BJ (cell line): ENCODE measurements at regions not wholly inside any gene's neighbourhood (a gene's known extent, or its start where the extent isn't known, plus 50 kb on each side); places are given as distances from the start of the nearest gene placed in this dataset.
"Not testable (repeated sequence)": the region's sequence is repeated elsewhere in the genome, so short reads cannot be mapped to it uniquely, and the experiment has no call there.

Source experiments
- CTCF ChIA-PET: fragments of 350-600 bp; formaldehyde crosslinking; extraction: SDS; loops from one replicate; lab custom pipeline; 2021; ENCODE audit warnings: antibody characterized with exemption, inconsistent platforms; lab: Yijun Ruan, JAX
- POLR2A ChIA-PET: fragments of 300-600 bp; sonication (Branson Sonifier 250); formaldehyde crosslinking; extraction: SDS; loops from one replicate; lab custom pipeline; 2021; ENCODE audit warnings: antibody characterized with exemption; lab: Charles Lee
- DNase-seq: peaks from one replicate; pipeline ENCODE4 v3.0.0-alpha.2; 2011; ENCODE audit warnings: low read depth
- H3K27me3 ChIP-seq: 2 replicates; pipeline ENCODE4 v1.6.0; 2011; ENCODE audit warnings: low read length; ENCODE audit not compliant: control insufficient read depth, insufficient read depth
- H3K36me3 ChIP-seq: 2 replicates; pipeline ENCODE4 v1.5.1; 2011; ENCODE audit warnings: low read length; ENCODE audit not compliant: control insufficient read depth, insufficient read depth
- H3K4me3 ChIP-seq: 2 replicates; pipeline ENCODE4 v1.5.1; 2011; ENCODE audit warnings: low read depth, mild to moderate bottlenecking, control low read depth, low read length

DNA sequence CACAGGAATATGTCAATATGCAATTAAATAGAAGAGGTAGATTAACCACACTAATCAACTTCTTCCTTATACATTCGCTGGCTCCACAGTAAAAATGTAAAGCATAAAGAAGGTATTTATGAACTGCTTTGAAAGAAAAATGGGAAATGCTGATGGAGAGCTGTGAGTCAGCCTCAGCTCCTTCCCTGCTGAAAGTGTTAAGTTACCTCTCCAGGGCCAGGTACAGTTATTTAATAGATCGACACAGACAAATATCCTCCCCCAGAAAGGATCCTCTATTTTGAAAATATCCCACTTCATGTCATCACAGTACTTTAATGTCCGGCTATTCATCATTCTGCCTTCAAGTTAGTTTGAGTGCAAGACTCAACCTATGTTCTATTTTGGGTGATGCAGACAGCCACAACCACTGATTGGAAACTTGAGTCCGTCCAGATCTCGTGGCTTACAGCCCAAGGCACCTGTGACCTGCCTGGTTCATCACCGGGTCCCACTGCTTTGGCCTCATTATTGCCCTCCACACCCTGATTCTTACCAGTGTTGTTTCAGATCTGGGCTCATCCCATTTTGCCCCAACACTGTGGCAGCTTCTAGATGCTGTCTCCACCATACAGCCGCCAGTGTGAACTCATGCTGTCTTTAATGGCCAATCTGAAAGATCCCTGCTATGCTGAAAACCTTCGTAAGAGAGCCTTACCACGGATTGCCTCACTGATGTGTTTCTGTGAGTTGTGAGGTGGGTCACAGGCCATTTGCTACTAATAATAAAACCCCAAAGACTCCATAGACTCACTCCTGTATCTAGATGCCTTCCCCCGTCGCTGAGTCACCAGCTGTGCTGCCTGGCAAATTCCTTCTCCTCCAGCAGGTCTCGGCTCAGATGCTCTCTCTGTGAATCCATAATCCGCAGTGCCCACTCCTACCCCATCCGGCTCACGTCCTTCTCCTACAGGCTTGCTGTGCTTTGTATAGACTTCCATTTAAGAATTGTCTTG lies 56.2 kb upstream of the DDAH1 start:
- DNase-seq = peak; percentile 61
- CTCF ChIA-PET, H3K36me3 ChIP-seq, H3K27me3 ChIP-seq, H3K4me3 ChIP-seq, POLR2A ChIA-PET: not testable (repeated sequence)

DNA sequence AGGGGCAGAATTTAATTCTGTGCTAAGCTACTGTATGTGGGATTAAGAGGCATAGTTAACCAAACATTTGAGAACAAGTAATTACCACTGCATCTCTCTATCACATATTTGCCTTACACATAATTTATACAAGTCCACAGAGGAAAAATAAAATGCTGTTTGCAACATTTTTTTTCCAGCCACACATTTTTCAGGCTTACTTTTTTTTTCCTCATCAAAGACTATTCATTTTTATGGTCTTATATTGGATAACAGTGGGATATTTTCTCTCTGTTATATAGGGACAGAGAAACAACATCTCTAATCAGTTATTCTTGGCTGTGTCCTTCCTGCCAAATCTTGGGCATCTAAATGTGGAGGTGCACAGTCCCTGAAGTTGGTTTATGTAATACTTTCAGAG lies 57.5 kb upstream of the DDAH1 start:
- H3K36me3 ChIP-seq, H3K4me3 ChIP-seq, POLR2A ChIA-PET, DNase-seq, H3K27me3 ChIP-seq, CTCF ChIA-PET: not testable (repeated sequence)

DNA sequence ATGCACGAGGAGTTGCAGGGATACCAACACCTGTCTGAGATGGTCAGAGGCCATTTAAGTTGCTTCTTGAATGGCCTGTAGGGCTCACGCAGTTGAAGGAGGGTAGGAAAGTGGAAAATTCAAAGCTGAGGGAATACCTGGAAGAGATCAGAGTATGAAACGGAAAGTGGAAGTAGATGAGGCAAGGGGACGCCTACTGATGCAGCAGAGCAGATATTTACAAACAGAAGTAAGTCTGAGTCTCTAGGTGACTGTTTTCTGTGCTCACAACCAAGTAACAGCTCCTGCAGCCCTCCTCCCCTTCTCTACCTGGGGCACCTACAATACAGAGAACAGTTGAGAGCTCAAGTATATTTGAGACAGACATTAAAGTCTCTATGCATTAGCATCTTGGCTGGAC lies 57.5 kb upstream of the CCN1 start:
- H3K4me3 ChIP-seq, H3K27me3 ChIP-seq, CTCF ChIA-PET, H3K36me3 ChIP-seq, DNase-seq, POLR2A ChIA-PET: not testable (repeated sequence)

DNA sequence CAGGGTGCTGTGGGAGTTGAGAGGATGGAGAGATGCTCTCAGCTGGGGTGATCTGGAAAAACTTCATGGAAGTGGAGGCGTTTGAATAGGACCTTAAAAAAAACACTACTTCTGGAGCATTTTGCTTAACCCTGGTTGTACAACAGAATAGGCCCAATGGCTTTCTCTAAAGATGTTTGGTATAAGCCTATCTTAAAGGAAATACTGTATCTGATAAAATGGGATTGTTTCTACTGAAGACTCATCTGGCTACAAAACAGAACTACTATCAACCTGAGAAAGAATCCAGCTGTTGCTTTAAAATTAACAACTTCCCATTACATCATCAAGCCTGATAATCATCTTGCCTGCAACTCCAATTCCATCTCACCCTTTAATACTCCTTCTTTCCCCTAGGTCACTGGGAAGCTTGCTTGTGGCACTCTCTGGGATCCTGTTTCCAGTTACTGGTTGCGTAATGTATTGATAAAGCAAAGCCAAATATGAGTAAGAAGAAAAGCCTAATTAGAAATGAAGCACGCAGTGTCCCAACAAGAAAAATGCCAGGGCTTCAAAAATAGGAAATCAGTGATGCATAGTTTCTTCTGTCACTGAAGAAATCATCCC lies 56.2 kb upstream of the CCN1 start:
- H3K27me3 ChIP-seq, H3K4me3 ChIP-seq, DNase-seq, POLR2A ChIA-PET, CTCF ChIA-PET, H3K36me3 ChIP-seq: not testable (repeated sequence)

DNA sequence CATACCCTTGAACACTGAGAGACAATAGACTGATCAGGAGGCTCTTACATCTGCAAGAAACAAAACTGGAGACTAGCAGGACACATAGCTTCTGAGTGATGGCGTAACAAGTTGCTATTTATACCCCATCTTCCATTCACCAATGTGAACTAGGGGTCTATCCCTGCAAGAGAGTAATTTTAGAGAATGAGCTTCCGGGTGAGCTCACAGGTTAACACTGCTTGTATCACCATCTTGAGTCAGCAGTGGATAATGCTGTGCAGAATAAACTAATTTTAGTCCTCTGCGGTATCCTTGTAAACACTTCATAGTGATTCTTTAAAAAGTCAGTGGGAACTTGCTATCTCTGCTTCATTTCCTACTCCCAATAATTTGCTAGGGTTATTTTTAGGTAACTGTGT lies 55.0 kb upstream of the CCN1 start:
- peak; percentile 46 for DNase-seq
- POLR2A ChIA-PET = interaction anchor here (0.6 kb wide), 1 partner anchor 376 kb away, joined by 3 read pairs; no protein-coding TSS in a partner anchor
- H3K27me3 ChIP-seq, H3K36me3 ChIP-seq, H3K4me3 ChIP-seq, CTCF ChIA-PET: not testable (repeated sequence)

DNA sequence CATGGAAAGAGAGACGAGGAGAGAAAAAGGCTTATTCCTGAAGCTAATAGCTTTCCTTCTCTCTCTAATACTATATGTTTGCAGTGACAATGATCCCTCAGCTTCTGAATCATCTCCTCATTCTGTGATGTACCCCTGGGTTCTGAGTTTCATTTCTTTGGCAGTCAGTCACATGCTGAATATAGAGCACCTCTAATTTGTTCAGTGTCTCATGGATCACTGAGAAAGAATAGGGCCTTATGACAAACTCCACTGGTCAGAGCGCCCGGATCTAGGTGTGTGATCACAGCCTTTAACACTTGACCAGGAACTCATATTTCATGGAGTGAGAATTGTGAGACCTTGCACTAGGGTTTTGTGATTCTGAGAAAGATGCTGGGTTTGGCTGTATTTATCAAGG lies 54.3 kb upstream of the CCN1 start:
- DNase-seq, CTCF ChIA-PET, H3K27me3 ChIP-seq, H3K4me3 ChIP-seq, H3K36me3 ChIP-seq: not testable (repeated sequence)
- POLR2A ChIA-PET = interaction anchor here (0.6 kb wide), 1 partner anchor 377 kb away, joined by 3 read pairs; no protein-coding TSS in a partner anchor

DNA sequence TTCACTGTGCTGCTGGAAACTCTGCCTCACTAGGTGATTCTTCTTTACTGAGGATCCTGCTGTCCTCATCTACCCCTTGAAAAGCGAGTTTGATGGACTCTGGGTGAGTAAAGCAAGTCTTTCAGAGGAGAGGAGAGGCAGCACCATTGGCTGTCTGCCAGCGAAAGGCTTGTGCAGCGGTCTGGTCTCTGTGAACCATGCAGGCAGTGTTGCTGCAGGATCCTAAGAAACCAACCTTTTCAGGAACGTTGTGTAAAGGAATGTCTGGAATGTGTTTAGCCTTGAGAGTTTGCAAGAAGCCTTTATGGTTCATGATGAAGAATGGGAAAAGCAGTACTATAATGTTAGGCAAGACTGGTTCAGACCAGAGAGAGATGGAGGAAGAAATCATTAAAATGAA lies 53.4 kb upstream of the CCN1 start:
- DNase-seq = peak; percentile 56
- H3K36me3 ChIP-seq, POLR2A ChIA-PET, H3K27me3 ChIP-seq, CTCF ChIA-PET, H3K4me3 ChIP-seq: not testable (repeated sequence)
